Esophagus muscularis mucosa (tissue), 3 donors: ENCODE measurements at regions not wholly inside any gene's neighbourhood (a gene's known extent, or its start where the extent isn't known, plus 50 kb on each side); places are given as distances from the start of the nearest gene placed in this dataset.

Experiments
- POLR2A ChIP-seq: fragments of 450-650 bp; IDR thresholded peaks from one replicate; pipeline ENCODE4 v1.6.1; 2017; ENCODE audit warnings: antibody characterized with exemption, moderate library complexity, mild to moderate bottlenecking, low read depth
- TF ChIP-seq, protein P1 (sequence below), 3 experiments: fragments of 200-600 bp in 2 of 3; fragments of 450-650 bp in 1 of 3; sonication (generic) in 2 of 3; IDR thresholded peaks; one replicate each; pipeline ENCODE4 v1.5.1; 2017 to 2019; ENCODE audit warnings: antibody characterized with exemption in 3 of 3, mild to moderate bottlenecking in 2 of 3, moderate library complexity in 1 of 3

DNA sequence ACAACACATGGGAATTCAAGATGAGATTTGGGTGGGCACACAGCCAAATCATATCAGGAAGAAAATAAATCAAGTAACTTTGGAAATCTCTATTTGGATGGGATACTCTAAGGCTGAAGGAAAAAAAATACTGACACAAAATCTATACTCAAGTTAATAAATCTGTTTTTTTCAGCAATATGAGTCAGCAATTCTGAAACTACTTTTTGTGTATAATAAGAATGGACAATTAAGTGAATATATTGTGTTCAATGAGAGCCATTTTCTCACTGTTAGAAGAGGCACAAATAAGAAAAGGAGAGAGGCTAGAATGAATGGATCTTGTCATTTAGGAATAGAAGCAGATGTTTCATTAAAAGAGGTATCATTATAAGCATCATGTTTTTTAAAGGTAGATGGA is 651.0 kb downstream of the TAF11L14 start:
- TF ChIP-seq, protein P1, sequence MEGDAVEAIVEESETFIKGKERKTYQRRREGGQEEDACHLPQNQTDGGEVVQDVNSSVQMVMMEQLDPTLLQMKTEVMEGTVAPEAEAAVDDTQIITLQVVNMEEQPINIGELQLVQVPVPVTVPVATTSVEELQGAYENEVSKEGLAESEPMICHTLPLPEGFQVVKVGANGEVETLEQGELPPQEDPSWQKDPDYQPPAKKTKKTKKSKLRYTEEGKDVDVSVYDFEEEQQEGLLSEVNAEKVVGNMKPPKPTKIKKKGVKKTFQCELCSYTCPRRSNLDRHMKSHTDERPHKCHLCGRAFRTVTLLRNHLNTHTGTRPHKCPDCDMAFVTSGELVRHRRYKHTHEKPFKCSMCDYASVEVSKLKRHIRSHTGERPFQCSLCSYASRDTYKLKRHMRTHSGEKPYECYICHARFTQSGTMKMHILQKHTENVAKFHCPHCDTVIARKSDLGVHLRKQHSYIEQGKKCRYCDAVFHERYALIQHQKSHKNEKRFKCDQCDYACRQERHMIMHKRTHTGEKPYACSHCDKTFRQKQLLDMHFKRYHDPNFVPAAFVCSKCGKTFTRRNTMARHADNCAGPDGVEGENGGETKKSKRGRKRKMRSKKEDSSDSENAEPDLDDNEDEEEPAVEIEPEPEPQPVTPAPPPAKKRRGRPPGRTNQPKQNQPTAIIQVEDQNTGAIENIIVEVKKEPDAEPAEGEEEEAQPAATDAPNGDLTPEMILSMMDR (IDR thresholded peaks at IDR 0.05), result no peak
- TF ChIP-seq POLR2A, result no peak
